GM19438 (cell line): ENCODE measurements at regions not wholly inside any gene's neighbourhood (a gene's known extent, or its start where the extent isn't known, plus 50 kb on each side); places are given as distances from the start of the nearest gene placed in this dataset.
A peak's percentile ranks its signal among the peaks of the same experiment; 100 is the strongest.

Source experiments
- ATAC-seq: cut with Tn5 transposase; IDR thresholded peaks from one replicate; pipeline ENCODE4 v1.9.1; 2021; ENCODE audit warnings: low read depth; ENCODE audit not compliant: unreplicated experiment

- ATAC-seq = no peak
These were observed 84.6 kb upstream of the BTN3A2 start for GRCh38 chr6:26280407-26280806.

DNA sequence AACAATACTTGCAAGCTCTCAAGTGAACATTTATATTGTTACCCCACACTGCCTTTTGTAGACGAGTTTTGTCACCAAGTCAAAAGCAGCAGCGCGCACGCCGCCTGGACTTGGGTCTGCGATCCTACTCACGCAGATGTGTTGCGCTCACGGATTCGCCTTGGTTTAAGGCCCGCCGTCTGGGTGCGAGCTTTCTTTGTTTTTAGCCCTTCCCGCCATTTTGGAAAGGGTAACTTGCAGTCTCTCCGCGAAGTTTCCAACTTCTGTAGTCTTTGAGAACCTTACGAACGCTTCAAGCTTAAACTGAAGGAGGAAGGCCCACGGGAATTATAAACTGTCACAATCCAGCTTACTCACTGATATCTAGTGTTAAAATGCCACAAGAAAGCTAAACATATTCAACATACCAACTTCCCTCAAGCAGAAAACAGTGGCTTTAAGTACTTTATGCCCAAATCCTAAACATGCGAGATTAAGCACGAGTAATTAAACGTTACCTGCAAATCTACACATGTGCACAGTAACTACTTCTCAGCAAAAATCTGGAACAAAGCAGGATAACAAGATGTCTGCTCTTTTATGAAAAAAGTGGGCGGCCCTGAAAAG lies 80.4 kb upstream of the BTN3A2 start:
- no peak for ATAC-seq

GRCh38 chr6:26285143-26286134 lies 79.6 kb upstream of the BTN3A2 start:
- ATAC-seq = peak; percentile 73

DNA sequence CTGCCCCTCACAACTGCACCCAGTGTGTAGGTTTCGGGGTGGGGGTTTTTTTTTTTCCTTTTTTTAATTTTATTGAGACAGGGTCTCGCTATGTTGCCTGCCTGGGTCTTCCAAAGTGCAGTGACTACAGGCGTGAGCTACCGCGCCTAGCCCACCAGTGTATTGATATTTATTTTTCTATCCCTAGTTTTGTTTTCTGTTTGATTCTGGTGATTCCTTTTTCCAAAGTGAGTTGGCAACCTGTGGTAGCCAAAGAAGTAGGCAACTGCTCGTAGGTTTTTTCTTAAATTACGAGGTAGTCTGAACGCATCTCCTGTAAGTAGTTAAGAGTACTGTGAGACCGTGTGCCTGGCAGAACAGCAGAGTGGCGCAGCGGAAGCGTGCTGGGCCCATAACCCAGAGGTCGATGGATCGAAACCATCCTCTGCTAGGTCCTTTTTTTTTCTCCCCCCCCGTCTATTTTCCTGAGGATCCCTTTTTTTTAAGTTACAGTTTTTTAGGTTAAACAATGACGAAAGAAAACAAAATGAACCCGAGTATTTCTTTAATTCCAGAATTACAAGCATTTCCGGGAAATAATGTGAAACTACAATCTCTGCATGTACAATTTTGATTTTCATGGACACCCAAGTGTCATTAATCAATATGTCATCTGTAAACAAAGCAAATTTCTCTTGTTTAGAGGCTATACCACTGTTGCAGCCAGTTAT lies 78.7 kb upstream of the BTN3A2 start:
- no peak for ATAC-seq

DNA sequence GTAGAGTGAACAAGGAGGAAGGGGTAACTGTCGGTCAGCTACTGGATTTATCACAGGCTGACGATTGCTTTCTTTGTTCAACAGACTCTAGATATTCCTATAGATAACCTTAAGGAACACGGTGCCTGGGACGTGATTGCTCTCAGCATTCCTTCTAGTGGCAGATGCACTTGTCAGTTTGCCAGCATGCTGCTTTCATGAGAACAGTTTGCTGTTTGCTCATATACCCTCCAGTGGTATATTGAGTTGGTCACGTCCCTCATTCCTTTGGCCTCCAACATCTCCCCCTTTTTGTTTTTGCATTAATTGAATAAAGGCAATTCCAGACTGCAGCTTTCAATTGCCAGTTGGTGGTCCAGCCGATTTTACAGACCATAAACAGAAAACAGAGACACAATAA lies 76.8 kb upstream of the BTN3A2 start:
- ATAC-seq = no peak

DNA sequence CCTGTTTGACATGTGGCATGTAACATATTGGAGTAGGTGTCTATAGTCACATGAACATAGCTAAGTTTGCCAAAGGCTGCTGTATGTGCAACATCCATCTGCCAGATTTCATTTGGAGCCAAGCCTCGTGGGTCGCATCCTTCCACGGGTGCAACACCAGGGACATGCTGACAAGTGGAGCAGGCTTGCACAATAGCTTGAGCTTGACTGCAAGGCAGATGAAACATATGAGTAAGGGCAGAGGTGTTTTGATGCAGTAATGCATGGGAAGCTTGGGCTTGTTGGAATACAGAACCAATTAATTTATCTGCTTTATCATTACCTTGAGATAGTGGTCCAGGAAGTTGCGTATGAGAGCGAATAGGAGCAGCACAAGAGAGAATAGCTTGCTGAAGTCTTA lies 74.1 kb upstream of the BTN3A2 start:
- no peak for ATAC-seq

DNA sequence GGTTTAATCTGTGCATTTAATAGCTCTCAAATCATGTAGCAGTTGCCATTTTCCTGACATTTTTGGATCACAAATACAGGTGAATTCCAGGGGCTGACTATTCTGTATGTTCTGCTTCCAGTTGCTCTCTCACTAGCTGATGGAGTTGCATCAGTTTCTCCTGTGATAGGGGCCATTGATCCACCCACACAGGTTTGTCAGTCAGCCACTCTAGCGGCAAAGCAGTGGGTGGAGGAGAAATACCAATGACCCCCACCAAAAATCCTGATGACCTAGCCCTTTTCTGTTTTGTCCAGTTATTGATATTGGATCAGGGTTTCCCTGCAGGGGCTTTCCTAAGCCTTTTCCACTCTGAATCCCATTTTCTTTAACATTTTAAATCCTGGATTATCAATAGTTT lies 72.3 kb upstream of the BTN3A2 start:
- no peak for ATAC-seq

DNA sequence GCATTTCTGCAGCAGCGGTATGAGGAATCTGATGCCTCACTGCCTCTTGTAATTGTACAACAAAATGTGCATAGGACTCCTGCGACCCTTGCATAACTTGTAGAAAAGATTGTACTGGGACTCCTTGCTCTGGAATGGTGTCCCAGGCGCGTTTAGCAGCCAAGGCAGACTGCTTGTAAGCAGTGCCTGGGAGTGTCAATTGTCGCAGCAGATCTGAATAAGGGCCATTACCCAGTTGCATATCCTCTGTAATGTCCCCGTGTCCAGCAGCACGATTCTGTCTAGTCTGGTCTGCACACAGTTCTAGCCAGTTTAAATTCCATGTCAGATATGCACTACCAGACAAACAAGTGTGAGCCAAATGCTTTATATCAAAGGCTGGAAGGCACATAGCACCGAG lies 70.7 kb upstream of the BTN3A2 start:
- ATAC-seq = no peak

DNA sequence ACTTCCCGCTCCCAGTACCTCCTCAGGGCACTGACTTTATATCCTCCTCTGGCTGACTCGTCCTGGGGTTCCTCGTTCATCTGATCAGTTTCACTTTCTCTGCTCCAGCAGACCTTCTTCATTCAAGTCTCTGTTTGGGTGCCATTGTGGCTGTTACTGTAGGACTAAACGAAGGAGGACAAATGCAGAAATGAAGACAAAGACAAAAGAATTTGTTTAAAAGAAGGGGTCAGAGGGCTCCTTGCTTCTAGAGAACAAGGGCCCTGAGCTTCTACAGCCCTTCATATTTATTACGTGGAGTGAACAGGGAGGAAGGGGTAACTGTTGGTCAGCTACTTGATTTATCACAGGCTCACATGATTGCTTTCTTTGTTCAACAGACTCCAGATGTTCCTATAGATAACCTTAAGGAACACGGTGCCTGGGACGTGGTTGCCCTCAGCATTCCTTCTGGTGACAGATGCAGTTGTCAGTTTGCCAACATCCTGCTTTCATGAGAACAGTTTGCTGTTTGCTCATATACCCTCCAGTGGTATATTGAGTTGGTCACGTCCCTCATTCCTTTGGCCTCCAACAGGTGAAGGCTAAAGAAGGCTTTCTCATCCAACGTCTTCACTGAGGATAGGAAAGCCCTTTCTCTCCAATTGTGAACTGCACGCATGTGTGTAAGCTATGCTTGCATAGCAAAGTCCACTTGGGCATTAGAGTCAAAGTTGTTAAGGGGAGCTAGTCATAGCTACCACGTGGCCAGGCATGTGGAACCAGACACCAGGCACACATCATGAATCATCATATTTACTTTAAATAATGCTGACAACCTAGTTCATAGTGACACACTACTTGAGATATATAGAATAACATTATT lies 69.1 kb upstream of the BTN3A2 start:
- ATAC-seq = no peak

- no peak for ATAC-seq
These were observed 68.5 kb upstream of the BTN3A2 start for GRCh38 chr6:26296556-26296856.

GRCh38 chr6:26296857-26297648 lies 67.9 kb upstream of the BTN3A2 start:
- no peak for ATAC-seq

- no peak for ATAC-seq
These were observed 65.5 kb upstream of the BTN3A2 start for GRCh38 chr6:26299286-26300042.

DNA sequence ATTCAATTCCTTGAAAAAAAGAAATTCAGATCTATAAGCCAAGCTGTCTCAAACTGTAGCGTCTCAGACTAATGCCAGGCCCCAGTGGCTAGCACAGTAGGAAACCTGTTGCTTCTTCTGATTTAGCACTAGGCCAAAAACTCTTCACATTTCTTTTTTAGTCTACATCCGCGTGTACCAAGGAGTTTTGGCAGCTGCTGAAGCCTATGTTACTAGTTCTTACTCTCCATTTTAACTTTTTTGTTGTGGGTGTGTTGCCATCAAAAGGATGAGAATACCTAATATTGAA lies 65.0 kb upstream of the BTN3A2 start:
- ATAC-seq = no peak

- ATAC-seq = no peak
These were observed 64.6 kb upstream of the BTN3A2 start for GRCh38 chr6:26300359-26300758.

GRCh38 chr6:26300828-26301227 lies 64.2 kb upstream of the BTN3A2 start:
- no peak for ATAC-seq

GRCh38 chr6:26301638-26302037 lies 63.4 kb upstream of the BTN3A2 start:
- no peak for ATAC-seq

DNA sequence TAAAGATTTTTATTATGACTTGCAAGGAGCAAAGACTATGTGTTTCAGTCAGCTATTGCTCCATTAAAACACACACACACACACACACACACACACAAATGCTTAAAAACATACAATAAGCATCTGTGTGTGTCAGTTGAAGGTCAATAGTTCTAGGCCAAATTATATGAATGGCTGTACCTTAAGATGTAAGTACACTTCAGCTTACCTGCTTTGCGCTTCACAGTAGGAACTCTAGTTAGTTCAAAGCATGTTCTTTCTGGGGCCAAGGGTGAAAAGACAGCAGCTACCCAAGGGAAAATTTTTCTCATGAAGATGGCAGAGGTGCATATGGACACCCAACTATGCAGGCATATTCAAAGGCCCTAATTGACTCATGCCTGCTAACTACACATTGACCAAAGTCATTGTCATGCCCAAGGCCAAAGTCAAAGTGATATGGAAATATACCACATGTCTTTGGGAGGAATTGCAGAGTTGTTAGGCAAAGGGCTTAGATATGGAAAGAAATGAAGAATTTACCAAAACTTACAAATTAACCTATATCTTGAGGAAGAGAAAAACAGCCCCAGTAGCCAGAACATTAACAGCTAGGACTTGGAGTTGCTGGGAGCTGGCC lies 61.9 kb upstream of the BTN3A2 start:
- no peak for ATAC-seq

DNA sequence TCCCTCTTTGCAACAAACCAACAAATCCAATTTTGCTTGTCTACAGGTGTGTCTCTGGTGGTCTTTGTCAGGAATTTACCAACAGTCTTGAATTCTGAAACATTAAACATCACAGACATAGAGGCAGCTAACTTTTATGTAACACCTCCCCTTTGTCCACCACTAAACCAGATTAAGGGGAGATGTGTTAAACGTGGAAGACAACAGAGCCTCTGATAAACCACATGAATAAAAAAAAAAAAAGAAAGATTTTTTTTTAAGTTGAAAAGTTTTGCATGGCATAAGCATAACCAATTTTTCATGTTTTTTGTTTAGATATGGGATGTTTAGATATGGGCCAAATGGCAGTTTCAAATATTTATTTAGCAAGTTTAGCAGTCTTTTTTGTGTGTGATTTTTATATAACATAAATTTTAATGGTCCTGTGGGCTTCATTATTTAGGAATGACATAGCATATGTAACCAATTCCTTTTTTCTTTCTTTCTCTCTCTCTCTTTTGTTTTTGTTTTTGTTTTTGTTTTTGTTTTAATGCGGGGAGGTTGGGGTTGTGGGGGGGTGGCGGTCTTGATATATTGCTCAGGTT lies 60.7 kb upstream of the BTN3A2 start:
- no peak for ATAC-seq
